GM12878 (cell line): ENCODE measurements at regions not wholly inside any gene's neighbourhood (a gene's known extent, or its start where the extent isn't known, plus 50 kb on each side); places are given as distances from the start of the nearest gene placed in this dataset.

Source experiments
- EP300 ChIP-seq, 2 experiments: fragments of 150-350 bp in 1 of 2; IDR thresholded peaks; 2 replicates each; pipeline ENCODE4 v1.6.1; 2011 to 2012; ENCODE audit warnings: low read depth in 2 of 2, low read length in 2 of 2, borderline replicate concordance in 1 of 2, improper control_type of control experiment in 1 of 2, inconsistent platforms in 1 of 2; ENCODE audit not compliant: control insufficient read depth in 1 of 2
- MXI1 ChIP-seq: fragments of 150-350 bp; IDR thresholded peaks from 2 replicates; pipeline ENCODE4 v1.6.1; 2011; ENCODE audit warnings: low read depth, mild to moderate bottlenecking, inconsistent platforms, low read length, improper control_type of control experiment
- SIN3A ChIP-seq: IDR thresholded peaks from 2 replicates; pipeline ENCODE4 v1.6.1; 2012; ENCODE audit warnings: low read depth, low read length, improper control_type of control experiment
- TF ChIP-seq, protein P1 (sequence below), 3 experiments: IDR thresholded peaks in 2 of 3; conservative IDR thresholded peaks in 1 of 3; 2 replicates each; pipeline ENCODE4 v1.5.1; 2011; ENCODE audit warnings: low read depth in 3 of 3, low read length in 3 of 3, mild to moderate bottlenecking in 3 of 3, control low read depth in 2 of 3, moderate library complexity in 2 of 3, inconsistent platforms in 1 of 3, mixed read lengths in 1 of 3; ENCODE audit not compliant: control insufficient read depth in 2 of 3, insufficient read depth in 1 of 3; ENCODE audit errors: extremely low read depth in 1 of 3
- TF ChIP-seq, protein P2 (sequence below): fragments of 450-650 bp; IDR thresholded peaks from 2 replicates; pipeline ENCODE4 v1.6.1; 2016; ENCODE audit warnings: mild to moderate bottlenecking, moderate library complexity, borderline replicate concordance

DNA sequence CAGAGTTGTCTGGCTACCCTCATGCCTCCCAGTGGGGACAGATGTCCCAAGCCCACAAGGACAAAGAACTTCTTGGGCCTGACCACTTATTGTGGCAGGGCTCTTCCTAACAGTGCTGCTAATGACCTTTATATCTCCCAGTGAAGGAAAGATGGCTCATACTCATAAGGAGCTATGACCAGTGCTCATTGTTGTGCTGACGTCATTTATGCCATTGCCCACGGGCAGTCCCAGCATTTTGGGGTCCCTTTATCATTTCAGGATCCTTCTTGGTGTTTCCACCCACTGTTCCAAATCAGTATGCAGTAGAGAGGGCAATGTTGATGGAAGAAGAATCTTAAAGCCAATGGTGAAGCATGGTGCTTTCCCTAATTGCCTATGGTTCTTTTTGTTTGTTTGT is 1640.0 kb upstream of the PRR20A start:
- TF ChIP-seq, protein P1, sequence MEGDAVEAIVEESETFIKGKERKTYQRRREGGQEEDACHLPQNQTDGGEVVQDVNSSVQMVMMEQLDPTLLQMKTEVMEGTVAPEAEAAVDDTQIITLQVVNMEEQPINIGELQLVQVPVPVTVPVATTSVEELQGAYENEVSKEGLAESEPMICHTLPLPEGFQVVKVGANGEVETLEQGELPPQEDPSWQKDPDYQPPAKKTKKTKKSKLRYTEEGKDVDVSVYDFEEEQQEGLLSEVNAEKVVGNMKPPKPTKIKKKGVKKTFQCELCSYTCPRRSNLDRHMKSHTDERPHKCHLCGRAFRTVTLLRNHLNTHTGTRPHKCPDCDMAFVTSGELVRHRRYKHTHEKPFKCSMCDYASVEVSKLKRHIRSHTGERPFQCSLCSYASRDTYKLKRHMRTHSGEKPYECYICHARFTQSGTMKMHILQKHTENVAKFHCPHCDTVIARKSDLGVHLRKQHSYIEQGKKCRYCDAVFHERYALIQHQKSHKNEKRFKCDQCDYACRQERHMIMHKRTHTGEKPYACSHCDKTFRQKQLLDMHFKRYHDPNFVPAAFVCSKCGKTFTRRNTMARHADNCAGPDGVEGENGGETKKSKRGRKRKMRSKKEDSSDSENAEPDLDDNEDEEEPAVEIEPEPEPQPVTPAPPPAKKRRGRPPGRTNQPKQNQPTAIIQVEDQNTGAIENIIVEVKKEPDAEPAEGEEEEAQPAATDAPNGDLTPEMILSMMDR (IDR thresholded peaks at IDR 0.05 in 2 of 3, conservative IDR thresholded peaks at IDR 0.05 in 1 of 3; ENCODE audit: control insufficient read depth in 2 of 3, extremely low read depth in 1 of 3, insufficient read depth in 1 of 3, low read depth in 3 of 3, low read length in 3 of 3), result no peak
- TF ChIP-seq, protein P2, sequence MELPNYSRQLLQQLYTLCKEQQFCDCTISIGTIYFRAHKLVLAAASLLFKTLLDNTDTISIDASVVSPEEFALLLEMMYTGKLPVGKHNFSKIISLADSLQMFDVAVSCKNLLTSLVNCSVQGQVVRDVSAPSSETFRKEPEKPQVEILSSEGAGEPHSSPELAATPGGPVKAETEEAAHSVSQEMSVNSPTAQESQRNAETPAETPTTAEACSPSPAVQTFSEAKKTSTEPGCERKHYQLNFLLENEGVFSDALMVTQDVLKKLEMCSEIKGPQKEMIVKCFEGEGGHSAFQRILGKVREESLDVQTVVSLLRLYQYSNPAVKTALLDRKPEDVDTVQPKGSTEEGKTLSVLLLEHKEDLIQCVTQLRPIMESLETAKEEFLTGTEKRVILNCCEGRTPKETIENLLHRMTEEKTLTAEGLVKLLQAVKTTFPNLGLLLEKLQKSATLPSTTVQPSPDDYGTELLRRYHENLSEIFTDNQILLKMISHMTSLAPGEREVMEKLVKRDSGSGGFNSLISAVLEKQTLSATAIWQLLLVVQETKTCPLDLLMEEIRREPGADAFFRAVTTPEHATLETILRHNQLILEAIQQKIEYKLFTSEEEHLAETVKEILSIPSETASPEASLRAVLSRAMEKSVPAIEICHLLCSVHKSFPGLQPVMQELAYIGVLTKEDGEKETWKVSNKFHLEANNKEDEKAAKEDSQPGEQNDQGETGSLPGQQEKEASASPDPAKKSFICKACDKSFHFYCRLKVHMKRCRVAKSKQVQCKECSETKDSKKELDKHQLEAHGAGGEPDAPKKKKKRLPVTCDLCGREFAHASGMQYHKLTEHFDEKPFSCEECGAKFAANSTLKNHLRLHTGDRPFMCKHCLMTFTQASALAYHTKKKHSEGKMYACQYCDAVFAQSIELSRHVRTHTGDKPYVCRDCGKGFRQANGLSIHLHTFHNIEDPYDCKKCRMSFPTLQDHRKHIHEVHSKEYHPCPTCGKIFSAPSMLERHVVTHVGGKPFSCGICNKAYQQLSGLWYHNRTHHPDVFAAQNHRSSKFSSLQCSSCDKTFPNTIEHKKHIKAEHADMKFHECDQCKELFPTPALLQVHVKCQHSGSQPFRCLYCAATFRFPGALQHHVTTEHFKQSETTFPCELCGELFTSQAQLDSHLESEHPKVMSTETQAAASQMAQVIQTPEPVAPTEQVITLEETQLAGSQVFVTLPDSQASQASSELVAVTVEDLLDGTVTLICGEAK, result no peak
- no peak for TF ChIP-seq SIN3A
- no peak for TF ChIP-seq EP300 (IDR thresholded peaks at IDR 0.05; ENCODE audit: borderline replicate concordance in 1 of 2, control insufficient read depth in 1 of 2, low read depth in 2 of 2, low read length in 2 of 2)
- TF ChIP-seq MXI1, result no peak
